ENCODE measurements at regions not wholly inside any gene's neighbourhood (a gene's known extent, or its start where the extent isn't known, plus 50 kb on each side); places are given as distances from the start of the nearest gene placed in this dataset.

GRCh38 chr12:115880238-115880637 lies 397.3 kb downstream of the MED13L start:
- H3K4me3 ChIP-seq (ENCODE audit: extremely low read depth in 1 of 4, insufficient read depth in 2 of 4, low read depth in 3 of 4, low read length in 4 of 4) = no peak overlapping the region
- no peak for FAIRE-seq

More at GRCh38 chr12:115880238-115880637, 397.3 kb downstream of the MED13L start:
- POLR2A ChIA-PET (ENCODE audit: partially characterized antibody) = interaction anchor here (1.0 kb wide), 1 partner anchor 10 kb away, joined by 5 read pairs; no protein-coding TSS in a partner anchor
- Histone ChIP-seq H3K27ac (ENCODE audit: low read depth, low read length) (no peak overlapping the region), H3K18ac (ENCODE audit: extremely low read depth, low read length) (no peak overlapping the region), H3K79me1 (ENCODE audit: low read depth, low read length) (no peaks in the 10 kb centered on the region), H3K4me1 (replicated peaks in 1 of 4; ENCODE audit: control insufficient read depth in 3 of 4, insufficient read depth in 4 of 4, low read length in 3 of 4) (no peaks in the 10 kb centered on the region), H4K91ac (replicated peaks; ENCODE audit: insufficient read length, low read length) (no peak overlapping the region), H3K27me3 (replicated peaks in 1 of 4; ENCODE audit: control insufficient read depth in 3 of 4, extremely low read depth in 1 of 4, insufficient read depth in 3 of 4, low read length in 3 of 4) (no peaks in the 10 kb centered on the region), H3K79me2 (ENCODE audit: control insufficient read depth in 1 of 2, insufficient read depth in 2 of 2, low read length in 2 of 2) (no peaks in the 10 kb centered on the region), H2BK5ac (ENCODE audit: low read depth, low read length) (no peak overlapping the region), H3K14ac (ENCODE audit: insufficient read length) (no peak overlapping the region), H3K23ac (ENCODE audit: insufficient read length) (no peak overlapping the region), H2BK20ac (ENCODE audit: low read length) (no peak overlapping the region; the same call in 1 of the 2 replicates), H2AFZ (ENCODE audit: low read length) (no peak overlapping the region), H4K20me1 (replicated peaks in 1 of 2; ENCODE audit: control insufficient read depth in 1 of 2, insufficient read depth in 2 of 2, low read length in 2 of 2) (no peaks in the 10 kb centered on the region), H2AK5ac (ENCODE audit: low read depth, low read length) (no peak overlapping the region), H3K23me2 (ENCODE audit: low read depth, low read length) (no peaks in the 10 kb centered on the region), H2BK15ac (ENCODE audit: low read length) (no peak overlapping the region), H3K4ac (replicated peaks; ENCODE audit: insufficient read length, low read depth, low read length) (no peak overlapping the region), H3K4me2 (ENCODE audit: insufficient read depth in 1 of 2, low read depth in 2 of 2, low read length in 2 of 2) (no peak overlapping the region), H4K5ac (ENCODE audit: insufficient read length, low read depth, low read length) (no peak overlapping the region), H3K9me3 (ENCODE audit: insufficient read depth in 2 of 2, low read depth in 1 of 2, low read length in 1 of 2) (no peaks in the 10 kb centered on the region), H3K36me3 (ENCODE audit: control insufficient read depth in 2 of 4, insufficient read depth in 4 of 4, low read length in 3 of 4) (no peaks in the 10 kb centered on the region), H3K56ac (replicated peaks; ENCODE audit: insufficient read length, low read depth, low read length) (no peak overlapping the region), H3K9ac (replicated peaks in 1 of 4; ENCODE audit: extremely low read depth in 1 of 4, low read depth in 3 of 4, low read length in 3 of 4) (no peak overlapping the region), H2BK120ac (replicated peaks; ENCODE audit: low read depth, low read length) (no peak overlapping the region), H4K8ac (ENCODE audit: extremely low read depth, insufficient read depth, low read length) (no peak overlapping the region), H2BK12ac (ENCODE audit: low read depth, low read length) (no peak overlapping the region)
- WGBS, 2 experiments (ENCODE audit: extremely low coverage in 1 of 2, insufficient coverage in 1 of 2, insufficient read length in 1 of 2, insufficient replicate concordance in 2 of 2, low coverage in 1 of 2, low lambda C conversion rate in 2 of 2, missing lambda C conversion rate in 1 of 2) = 92% methylated on average over 3 of the region's 3 CpGs; no CpG with 5 or more reads in 1 of the 2 experiments
- no peak for DNase-seq (ENCODE audit: low read depth in 1 of 2, low spot score in 2 of 2)
- no peak for TF ChIP-seq TEAD4 (IDR thresholded peaks at IDR 0.05; ENCODE audit: low read depth, low read length)
- TF ChIP-seq HDAC2 (IDR thresholded peaks at IDR 0.05; ENCODE audit: borderline replicate concordance in 1 of 2, low read depth in 2 of 2, low read length in 2 of 2) = no peak
- TF ChIP-seq SP2 (IDR thresholded peaks at IDR 0.05; ENCODE audit: low read length) = no peak
- TF ChIP-seq BRCA1 (IDR thresholded peaks at IDR 0.05; ENCODE audit: low read depth, low read length) = no peak
- no peak for TF ChIP-seq POU5F1 (IDR thresholded peaks at IDR 0.05; ENCODE audit: low read depth, low read length)
- no peak for TF ChIP-seq RNF2 (IDR thresholded peaks at IDR 0.05; ENCODE audit: borderline replicate concordance, low read depth, low read length, missing control alignments, poor library complexity, severe bottlenecking)
- CTCF ChIA-PET (ENCODE audit: partially characterized antibody) = interaction anchor here (0.6 to 5.4 kb wide), 7 partner anchors 9 to 73 kb away, joined by 3 to 35 read pairs (median 4); no protein-coding TSS in a partner anchor

Measured in H1 (cell line).